NCI-H2227 (cell line): ENCODE measurements at regions not wholly inside any gene's neighbourhood (a gene's known extent, or its start where the extent isn't known, plus 50 kb on each side); places are given as distances from the start of the nearest gene placed in this dataset.

ENCODE experiments used
- DNase-seq: peaks from one replicate; lab custom pipeline; 2025; ENCODE audit not compliant: unreplicated experiment; lab: John Stamatoyannopoulos, UW

- no peak for DNase-seq
Measured at GRCh38 chrX:76228499-76228898, 55.6 kb downstream of the PBDC1 start.

GRCh38 chrX:76248901-76249300 is 76.0 kb downstream of the PBDC1 start:
- DNase-seq: no peak

- peak; percentile 42 for DNase-seq
Measured at GRCh38 chrX:76253432-76253831, 80.6 kb downstream of the PBDC1 start.

- peak; percentile 39 for DNase-seq
Measured at GRCh38 chrX:76279007-76279406, 106.1 kb downstream of the PBDC1 start.
